ENCODE measurements at regions not wholly inside any gene's neighbourhood (a gene's known extent, or its start where the extent isn't known, plus 50 kb on each side); places are given as distances from the start of the nearest gene placed in this dataset.

DNA sequence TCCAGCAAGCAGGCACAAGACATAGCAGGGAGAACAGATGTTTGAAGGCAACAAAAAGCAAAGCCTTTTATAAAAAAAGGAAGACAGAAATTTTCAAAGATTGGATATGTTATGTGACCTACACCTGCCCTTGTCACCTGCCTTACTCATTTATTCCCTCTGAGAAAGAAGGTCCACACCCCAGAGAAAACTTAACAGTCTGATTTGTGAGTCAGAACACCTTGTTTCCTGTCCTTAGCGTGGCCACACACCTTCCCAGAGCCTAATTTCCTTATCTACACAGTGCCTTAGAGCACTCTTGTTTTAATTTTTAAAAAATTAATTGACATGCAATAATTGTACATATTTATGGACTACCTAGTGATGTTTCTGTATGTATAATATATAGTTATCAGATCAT is 419.0 kb upstream of the DAB2 start:
- H3K36me3 ChIP-seq (replicated peaks; ENCODE audit: insufficient read depth, low read length) = no peaks in the 10 kb centered on the region
- H3K27me3 ChIP-seq (replicated peaks; ENCODE audit: insufficient read depth, low read length) = no peaks in the 10 kb centered on the region
- no peak overlapping the region for H3K4me2 ChIP-seq (ENCODE audit: low read depth, low read length)
- no peaks in the 10 kb centered on the region for H3K9me3 ChIP-seq (replicated peaks; ENCODE audit: insufficient read depth, low read length)
- no peaks in the 10 kb centered on the region for H4K20me1 ChIP-seq (ENCODE audit: insufficient read depth, low read length)
- no peaks in the 10 kb centered on the region for H3K9me2 ChIP-seq (replicated peaks; ENCODE audit: insufficient read depth, low read length)
- H3K4me3 ChIP-seq (ENCODE audit: low read length) = no peak overlapping the region
- H3K4me1 ChIP-seq (ENCODE audit: low read length) = no peaks in the 10 kb centered on the region
- no peak overlapping the region for H3K9ac ChIP-seq (ENCODE audit: low read length)
- TF ChIP-seq, protein P1, sequence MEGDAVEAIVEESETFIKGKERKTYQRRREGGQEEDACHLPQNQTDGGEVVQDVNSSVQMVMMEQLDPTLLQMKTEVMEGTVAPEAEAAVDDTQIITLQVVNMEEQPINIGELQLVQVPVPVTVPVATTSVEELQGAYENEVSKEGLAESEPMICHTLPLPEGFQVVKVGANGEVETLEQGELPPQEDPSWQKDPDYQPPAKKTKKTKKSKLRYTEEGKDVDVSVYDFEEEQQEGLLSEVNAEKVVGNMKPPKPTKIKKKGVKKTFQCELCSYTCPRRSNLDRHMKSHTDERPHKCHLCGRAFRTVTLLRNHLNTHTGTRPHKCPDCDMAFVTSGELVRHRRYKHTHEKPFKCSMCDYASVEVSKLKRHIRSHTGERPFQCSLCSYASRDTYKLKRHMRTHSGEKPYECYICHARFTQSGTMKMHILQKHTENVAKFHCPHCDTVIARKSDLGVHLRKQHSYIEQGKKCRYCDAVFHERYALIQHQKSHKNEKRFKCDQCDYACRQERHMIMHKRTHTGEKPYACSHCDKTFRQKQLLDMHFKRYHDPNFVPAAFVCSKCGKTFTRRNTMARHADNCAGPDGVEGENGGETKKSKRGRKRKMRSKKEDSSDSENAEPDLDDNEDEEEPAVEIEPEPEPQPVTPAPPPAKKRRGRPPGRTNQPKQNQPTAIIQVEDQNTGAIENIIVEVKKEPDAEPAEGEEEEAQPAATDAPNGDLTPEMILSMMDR (IDR thresholded peaks at IDR 0.05; ENCODE audit: low read length) = no peak
- TF ChIP-seq EZH2phosphoT487 (IDR thresholded peaks at IDR 0.05; ENCODE audit: low read length) (no peak), EZH2 (optimal IDR thresholded peaks at IDR 0.05; ENCODE audit: low read depth, low read length) (no peak)
- no peak for DNase-seq
- H2AFZ ChIP-seq (ENCODE audit: low read length) = no peak overlapping the region
- H3K27ac ChIP-seq (ENCODE audit: low read length) = no peak overlapping the region
- no peaks in the 10 kb centered on the region for H3K79me2 ChIP-seq (ENCODE audit: low read length)
- H3F3A ChIP-seq (ENCODE audit: insufficient read depth, low read length) = no peaks in the 10 kb centered on the region

DNA sequence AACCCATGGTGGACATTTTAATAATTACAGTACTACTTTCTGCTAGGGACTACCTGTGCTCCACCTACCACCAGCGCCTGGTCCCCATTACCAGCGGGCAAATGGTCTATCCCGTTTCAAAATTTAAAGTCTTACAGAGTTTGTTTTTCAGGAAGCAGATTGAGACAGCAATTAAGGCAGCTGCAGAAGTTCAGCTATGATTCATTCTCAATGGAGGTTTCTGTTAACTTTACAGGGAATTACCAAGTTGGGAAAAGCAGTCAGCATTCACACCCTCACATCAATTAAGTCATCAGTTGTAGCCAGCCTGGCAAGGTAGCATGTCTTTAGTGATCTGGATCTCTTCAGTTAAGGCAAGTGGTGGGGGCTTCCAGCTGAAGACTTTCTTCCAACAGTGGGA is 410.6 kb upstream of the DAB2 start:
- Histone ChIP-seq H3K27me3 (replicated peaks; ENCODE audit: insufficient read depth, low read length) (no peaks in the 10 kb centered on the region), H3F3A (ENCODE audit: insufficient read depth, low read length) (no peaks in the 10 kb centered on the region), H3K4me1 (ENCODE audit: low read length) (no peaks in the 10 kb centered on the region), H3K9me2 (replicated peaks; ENCODE audit: insufficient read depth, low read length) (no peaks in the 10 kb centered on the region), H4K20me1 (ENCODE audit: insufficient read depth, low read length) (no peaks in the 10 kb centered on the region), H3K9me3 (replicated peaks; ENCODE audit: insufficient read depth, low read length) (no peaks in the 10 kb centered on the region), H3K4me2 (ENCODE audit: low read depth, low read length) (no peak overlapping the region), H3K79me2 (ENCODE audit: low read length) (no peaks in the 10 kb centered on the region), H3K9ac (ENCODE audit: low read length) (no peak overlapping the region), H3K4me3 (ENCODE audit: low read length) (no peak overlapping the region), H3K36me3 (replicated peaks; ENCODE audit: insufficient read depth, low read length) (no peaks in the 10 kb centered on the region), H3K27ac (ENCODE audit: low read length) (no peak overlapping the region), H2AFZ (ENCODE audit: low read length) (no peak overlapping the region)
- TF ChIP-seq EZH2phosphoT487 (IDR thresholded peaks at IDR 0.05; ENCODE audit: low read length) = no peak
- TF ChIP-seq EZH2 (optimal IDR thresholded peaks at IDR 0.05; ENCODE audit: low read depth, low read length) = no peak
- TF ChIP-seq, protein P1 (IDR thresholded peaks at IDR 0.05; ENCODE audit: low read length) = no peak
- DNase-seq = no peak

DNA sequence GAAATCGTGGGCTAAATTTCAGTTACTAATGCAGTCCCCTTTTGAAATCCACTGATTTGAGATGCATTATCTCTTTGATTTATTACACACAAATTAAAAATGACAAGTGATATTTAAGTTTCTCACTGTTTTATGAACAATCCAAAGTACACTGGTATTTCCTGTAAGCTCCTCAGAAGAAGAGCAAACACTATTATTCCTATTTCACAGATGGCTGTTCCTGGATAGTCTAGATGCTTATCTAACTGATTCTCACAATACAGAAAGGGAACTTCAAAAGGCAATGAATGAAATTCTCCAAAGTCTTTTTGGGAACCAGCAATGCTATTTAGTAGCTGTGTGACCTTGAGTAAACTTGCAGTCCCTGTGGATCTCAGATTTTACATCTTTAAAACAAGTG is 404.7 kb upstream of the DAB2 start:
- no peaks in the 10 kb centered on the region for H3K4me1 ChIP-seq (ENCODE audit: low read length)
- H3K79me2 ChIP-seq (ENCODE audit: low read length) = no peaks in the 10 kb centered on the region
- no peaks in the 10 kb centered on the region for H3F3A ChIP-seq (ENCODE audit: insufficient read depth, low read length)
- H3K9me2 ChIP-seq (replicated peaks; ENCODE audit: insufficient read depth, low read length) = no peaks in the 10 kb centered on the region
- no peaks in the 10 kb centered on the region for H4K20me1 ChIP-seq (ENCODE audit: insufficient read depth, low read length)
- H3K9me3 ChIP-seq (replicated peaks; ENCODE audit: insufficient read depth, low read length) = no peaks in the 10 kb centered on the region
- no peaks in the 10 kb centered on the region for H3K27me3 ChIP-seq (replicated peaks; ENCODE audit: insufficient read depth, low read length)
- TF ChIP-seq EZH2phosphoT487 (IDR thresholded peaks at IDR 0.05; ENCODE audit: low read length) = no peak
- no peak for TF ChIP-seq EZH2 (optimal IDR thresholded peaks at IDR 0.05; ENCODE audit: low read depth, low read length)
- TF ChIP-seq, protein P1 (IDR thresholded peaks at IDR 0.05; ENCODE audit: low read length) = no peak
- H3K36me3 ChIP-seq (replicated peaks; ENCODE audit: insufficient read depth, low read length) = no peaks in the 10 kb centered on the region
- no peak overlapping the region for H3K4me3 ChIP-seq (ENCODE audit: low read length)
- H2AFZ ChIP-seq (ENCODE audit: low read length) = no peak overlapping the region
- H3K4me2 ChIP-seq (ENCODE audit: low read depth, low read length) = no peak overlapping the region
- DNase-seq = no peak
- no peak overlapping the region for H3K27ac ChIP-seq (ENCODE audit: low read length)
- no peak overlapping the region for H3K9ac ChIP-seq (ENCODE audit: low read length)

Data from MM.1S (cell line).